ENCODE measurements at regions not wholly inside any gene's neighbourhood (a gene's known extent, or its start where the extent isn't known, plus 50 kb on each side); places are given as distances from the start of the nearest gene placed in this dataset.

DNA sequence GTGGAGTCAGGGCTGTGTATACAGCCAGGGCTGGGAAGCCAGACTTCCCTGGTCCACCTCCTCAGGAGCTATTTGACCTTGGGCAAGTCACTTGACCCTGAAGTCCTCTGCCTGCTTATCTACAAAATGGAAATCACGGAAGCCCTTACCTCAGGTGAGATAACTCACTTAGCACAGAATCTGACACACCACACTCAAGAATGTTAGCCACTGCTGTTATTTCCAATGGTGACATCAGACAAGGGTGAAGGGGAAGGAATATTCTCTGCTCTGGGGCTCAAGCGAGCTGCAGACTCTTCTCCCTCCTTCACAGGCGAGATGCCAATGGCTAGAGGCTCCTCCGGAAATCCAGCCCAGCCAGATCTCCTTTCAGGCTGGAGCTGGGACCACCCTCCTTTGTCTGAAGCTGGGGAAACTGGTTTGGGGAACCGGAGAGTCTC, 189.6 kb downstream of the HAUS1 start:
- Histone ChIP-seq H3K9me2 (ENCODE audit: insufficient read depth) (no peaks in the 10 kb centered on the region), H3K27ac (ENCODE audit: low read depth, low read length) (no peak overlapping the region), H3K27me3 (ENCODE audit: insufficient read depth, low read length) (no peaks in the 10 kb centered on the region), H3K4me2 (ENCODE audit: low read length) (no peak overlapping the region), H2AFZ (ENCODE audit: low read depth, low read length, poor library complexity, severe bottlenecking) (no peak overlapping the region), H3K4me3 (replicated peaks in 1 of 2; ENCODE audit: low read depth in 1 of 2, low read length in 2 of 2) (no peak overlapping the region), H3K79me2 (ENCODE audit: insufficient read depth, low read length) (no peaks in the 10 kb centered on the region), H4K20me1 (ENCODE audit: insufficient read depth) (no peaks in the 10 kb centered on the region), H3K9me3 (ENCODE audit: control insufficient read depth in 1 of 2, insufficient read depth in 1 of 2, low read depth in 1 of 2, low read length in 2 of 2) (no peaks in the 10 kb centered on the region), H3K36me3 (ENCODE audit: control insufficient read depth in 1 of 2, insufficient read depth in 2 of 2, low read length in 2 of 2) (no peaks in the 10 kb centered on the region), H3K4me1 (ENCODE audit: control insufficient read depth in 1 of 2, insufficient read depth in 2 of 2, low read length in 2 of 2) (no peaks in the 10 kb centered on the region), H3K9ac (ENCODE audit: low read length) (no peak overlapping the region)
- no peak for ATAC-seq
- no TSS peak for BruUV-seq (replicated peaks)
- ChIA-PET POLR2A (no interaction called here), RAD21 (ENCODE audit: low non-redundant PET in 1 of 2, low total read pairs in 2 of 2, uncharacterized antibody in 2 of 2, unreplicated experiment in 2 of 2) (no interaction called here), CTCF (no interaction called here)
- intact Hi-C loops (cut with micrococcal nuclease), result no loop called here
- TF ChIP-seq ZFX (IDR thresholded peaks at IDR 0.05) (no peak), POLR2A (IDR thresholded peaks at IDR 0.05; ENCODE audit: borderline replicate concordance, extremely low read depth, insufficient read depth, insufficient read length) (no peak)
- TF ChIP-seq, protein P1, sequence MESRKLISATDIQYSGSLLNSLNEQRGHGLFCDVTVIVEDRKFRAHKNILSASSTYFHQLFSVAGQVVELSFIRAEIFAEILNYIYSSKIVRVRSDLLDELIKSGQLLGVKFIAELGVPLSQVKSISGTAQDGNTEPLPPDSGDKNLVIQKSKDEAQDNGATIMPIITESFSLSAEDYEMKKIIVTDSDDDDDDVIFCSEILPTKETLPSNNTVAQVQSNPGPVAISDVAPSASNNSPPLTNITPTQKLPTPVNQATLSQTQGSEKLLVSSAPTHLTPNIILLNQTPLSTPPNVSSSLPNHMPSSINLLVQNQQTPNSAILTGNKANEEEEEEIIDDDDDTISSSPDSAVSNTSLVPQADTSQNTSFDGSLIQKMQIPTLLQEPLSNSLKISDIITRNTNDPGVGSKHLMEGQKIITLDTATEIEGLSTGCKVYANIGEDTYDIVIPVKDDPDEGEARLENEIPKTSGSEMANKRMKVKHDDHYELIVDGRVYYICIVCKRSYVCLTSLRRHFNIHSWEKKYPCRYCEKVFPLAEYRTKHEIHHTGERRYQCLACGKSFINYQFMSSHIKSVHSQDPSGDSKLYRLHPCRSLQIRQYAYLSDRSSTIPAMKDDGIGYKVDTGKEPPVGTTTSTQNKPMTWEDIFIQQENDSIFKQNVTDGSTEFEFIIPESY (IDR thresholded peaks at IDR 0.05; ENCODE audit: extremely low read depth, insufficient replicate concordance, low read length), result no peak
- no peak for DNase-seq (ENCODE audit: low read depth, low spot score)

DNA sequence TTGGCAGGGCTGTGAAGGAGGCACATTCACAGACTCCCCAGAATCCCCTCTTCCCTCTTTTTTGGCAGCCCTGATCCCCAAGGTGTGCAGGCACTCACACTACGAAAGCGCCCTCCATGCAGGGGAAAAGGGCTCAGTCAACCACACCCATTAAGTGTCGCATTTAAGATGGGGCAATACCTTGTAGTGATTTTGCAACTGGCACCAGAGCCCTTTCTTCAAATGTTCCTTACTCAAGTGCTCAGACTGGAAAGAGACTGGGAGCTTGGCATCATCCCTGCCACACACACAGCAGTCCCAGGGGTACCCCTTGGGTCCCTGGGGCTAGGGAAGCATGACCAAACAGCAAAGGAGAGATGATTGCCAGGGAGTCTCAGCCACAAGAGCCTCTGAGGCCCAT, 190.1 kb downstream of the HAUS1 start:
- intact Hi-C loops (cut with micrococcal nuclease), result no loop called here
- Histone ChIP-seq H4K20me1 (ENCODE audit: insufficient read depth) (no peaks in the 10 kb centered on the region), H3K4me1 (ENCODE audit: control insufficient read depth in 1 of 2, insufficient read depth in 2 of 2, low read length in 2 of 2) (no peaks in the 10 kb centered on the region), H3K9ac (ENCODE audit: low read length) (no peak overlapping the region), H2AFZ (ENCODE audit: low read depth, low read length, poor library complexity, severe bottlenecking) (no peak overlapping the region), H3K4me3 (replicated peaks in 1 of 2; ENCODE audit: low read depth in 1 of 2, low read length in 2 of 2) (no peak overlapping the region), H3K27me3 (ENCODE audit: insufficient read depth, low read length) (no peaks in the 10 kb centered on the region), H3K36me3 (ENCODE audit: control insufficient read depth in 1 of 2, insufficient read depth in 2 of 2, low read length in 2 of 2) (no peaks in the 10 kb centered on the region), H3K9me2 (ENCODE audit: insufficient read depth) (no peaks in the 10 kb centered on the region), H3K27ac (ENCODE audit: low read depth, low read length) (no peak overlapping the region), H3K4me2 (ENCODE audit: low read length) (no peak overlapping the region), H3K79me2 (ENCODE audit: insufficient read depth, low read length) (no peaks in the 10 kb centered on the region), H3K9me3 (ENCODE audit: control insufficient read depth in 1 of 2, insufficient read depth in 1 of 2, low read depth in 1 of 2, low read length in 2 of 2) (no peaks in the 10 kb centered on the region)
- DNase-seq (ENCODE audit: low read depth, low spot score) (no peak), ATAC-seq (no peak)
- BruUV-seq (replicated peaks), result no TSS peak
- CTCF ChIA-PET, result no interaction called here
- RAD21 ChIA-PET (ENCODE audit: low non-redundant PET in 1 of 2, low total read pairs in 2 of 2, uncharacterized antibody in 2 of 2, unreplicated experiment in 2 of 2), result no interaction called here
- TF ChIP-seq JUND (IDR thresholded peaks at IDR 0.05) (no peak), SRF (IDR thresholded peaks at IDR 0.05; ENCODE audit: low read depth) (no peak), TCF7L2 (IDR thresholded peaks at IDR 0.05; ENCODE audit: borderline replicate concordance, extremely low read depth, insufficient read depth, insufficient read length) (no peak), FOSL1 (IDR thresholded peaks at IDR 0.05; ENCODE audit: low read depth) (no peak)
- TF ChIP-seq, protein P2, sequence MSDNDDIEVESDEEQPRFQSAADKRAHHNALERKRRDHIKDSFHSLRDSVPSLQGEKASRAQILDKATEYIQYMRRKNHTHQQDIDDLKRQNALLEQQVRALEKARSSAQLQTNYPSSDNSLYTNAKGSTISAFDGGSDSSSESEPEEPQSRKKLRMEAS (IDR thresholded peaks at IDR 0.05), result no peak
- POLR2A ChIA-PET, result no interaction called here

Data from HCT116 (cell line).